H1 (cell line): ENCODE measurements at regions not wholly inside any gene's neighbourhood (a gene's known extent, or its start where the extent isn't known, plus 50 kb on each side); places are given as distances from the start of the nearest gene placed in this dataset.

Source experiments
- CTCF ChIA-PET: fragments of 300-600 bp; sonication (Branson Sonifier 250); formaldehyde crosslinking; loops from one replicate; lab custom pipeline; 2021; ENCODE audit not compliant: partially characterized antibody; lab: Charles Lee
- POLR2A ChIA-PET: fragments of 300-600 bp; sonication (Branson Sonifier 250); formaldehyde crosslinking; loops from one replicate; lab custom pipeline; 2021; ENCODE audit warnings: inconsistent platforms; ENCODE audit not compliant: partially characterized antibody; lab: Charles Lee
- DNase-seq, 2 experiments: peaks; one replicate each; pipeline versions ENCODE4 v3.0.0 to v3.0.0-alpha.2; 2010 to 2022; ENCODE audit warnings: low spot score in 2 of 2, low read depth in 1 of 2, mixed read lengths in 1 of 2
- FAIRE-seq: peaks from 2 replicates; lab custom pipeline; 2011; peaks lifted over from hg19 to GRCh38; lab: Jason Lieb, UNC
- H2AFZ ChIP-seq: 2 replicates; pipeline ENCODE4 v1.8.1; 2012; ENCODE audit warnings: low read length, inconsistent platforms
- H2AK5ac ChIP-seq: 2 replicates; pipeline ENCODE4 v1.6.1; 2013; ENCODE audit warnings: low read depth, low read length
- H2BK120ac ChIP-seq: replicated peaks from 2 replicates; pipeline ENCODE3; 2013; ENCODE audit warnings: low read depth, low read length, inconsistent platforms
- H2BK12ac ChIP-seq: 2 replicates; pipeline ENCODE4 v1.6.1; 2013; ENCODE audit warnings: low read depth, low read length
- H2BK15ac ChIP-seq: 2 replicates; pipeline ENCODE4 v1.6.1; 2013; ENCODE audit warnings: low read length
- H2BK20ac ChIP-seq: 2 replicates; pipeline ENCODE4 v1.6.1; 2013; ENCODE audit warnings: low read length
- H2BK5ac ChIP-seq: 2 replicates; pipeline ENCODE4 v1.6.1; 2013; ENCODE audit warnings: low read depth, low read length
- H3K14ac ChIP-seq: 2 replicates; pipeline ENCODE4 v1.6.1; 2013; ENCODE audit warnings: inconsistent platforms; ENCODE audit not compliant: insufficient read length
- H3K18ac ChIP-seq: 2 replicates; pipeline ENCODE4 v1.6.1; 2013; ENCODE audit warnings: low read length; ENCODE audit errors: extremely low read depth
- H3K23ac ChIP-seq: 2 replicates; pipeline ENCODE4 v1.6.1; 2013; ENCODE audit warnings: inconsistent platforms; ENCODE audit not compliant: insufficient read length
- H3K23me2 ChIP-seq: 2 replicates; pipeline ENCODE4 v1.6.1; 2013; ENCODE audit warnings: low read depth, low read length
- H3K27ac ChIP-seq: 2 replicates; pipeline ENCODE4 v1.6.1; 2011; ENCODE audit warnings: low read depth, low read length, inconsistent platforms
- H3K27me3 ChIP-seq, 4 experiments: replicated peaks in 1 of 4; 1 replicate in 1 of 4; 2 replicates in 3 of 4; pipeline versions ENCODE4 v1.6.1 to v1.8.1; 2011 to 2013; ENCODE audit warnings: low read length in 3 of 4, mild to moderate bottlenecking in 3 of 4, inconsistent platforms in 2 of 4, mixed read lengths in 2 of 4, moderate library complexity in 1 of 4; ENCODE audit not compliant: control insufficient read depth in 3 of 4, insufficient read depth in 3 of 4; ENCODE audit errors: extremely low read depth in 1 of 4
- H3K36me3 ChIP-seq, 4 experiments: 2 replicates each; pipeline versions ENCODE4 v1.6.1 to v1.8.1; 2011 to 2013; ENCODE audit warnings: mild to moderate bottlenecking in 4 of 4, low read length in 3 of 4, moderate library complexity in 2 of 4, control low read depth in 1 of 4, inconsistent platforms in 1 of 4; ENCODE audit not compliant: insufficient read depth in 4 of 4, control insufficient read depth in 2 of 4
- H3K4ac ChIP-seq: replicated peaks from 2 replicates; pipeline ENCODE3; 2013; ENCODE audit warnings: low read length, low read depth, mixed read lengths, inconsistent platforms; ENCODE audit not compliant: insufficient read length
- H3K4me1 ChIP-seq, 4 experiments: replicated peaks in 1 of 4; 1 replicate in 1 of 4; 2 replicates in 3 of 4; pipeline versions ENCODE4 v1.6.1 to v1.8.1; 2011 to 2013; ENCODE audit warnings: low read length in 3 of 4, inconsistent platforms in 2 of 4, mixed read lengths in 1 of 4; ENCODE audit not compliant: insufficient read depth in 4 of 4, control insufficient read depth in 3 of 4
- H3K4me2 ChIP-seq, 2 experiments: 2 replicates each; pipeline versions ENCODE4 v1.6.1 to v1.8.1; 2011 to 2013; ENCODE audit warnings: low read depth in 2 of 2, low read length in 2 of 2, control low read depth in 1 of 2, inconsistent platforms in 1 of 2, mild to moderate bottlenecking in 1 of 2; ENCODE audit not compliant: insufficient read depth in 1 of 2
- H3K4me3 ChIP-seq, 4 experiments: fragments of 200-600, 300-600 bp in 1 of 4; sonication (generic), shearing (Covaris generic), sonication (Bioruptor Twin) in 1 of 4; 2 replicates each; pipeline versions ENCODE4 v1.5.1 to v1.8.1; 2011 to 2016; ENCODE audit warnings: low read length in 4 of 4, low read depth in 3 of 4, control low read depth in 2 of 4, inconsistent platforms in 2 of 4, mild to moderate bottlenecking in 2 of 4, mixed read lengths in 1 of 4, moderate library complexity in 1 of 4; ENCODE audit not compliant: insufficient read depth in 2 of 4; ENCODE audit errors: extremely low read depth in 1 of 4
- H3K56ac ChIP-seq: replicated peaks from 2 replicates; pipeline ENCODE3; 2013; ENCODE audit warnings: low read depth, mild to moderate bottlenecking, mixed read lengths, low read length, inconsistent platforms; ENCODE audit not compliant: insufficient read length
- H3K79me1 ChIP-seq: 2 replicates; pipeline ENCODE4 v1.6.1; 2013; ENCODE audit warnings: low read depth, low read length, control low read depth
- H3K79me2 ChIP-seq, 2 experiments: 2 replicates each; pipeline versions ENCODE4 v1.6.1 to v1.8.1; 2012 to 2013; ENCODE audit warnings: low read length in 2 of 2, mild to moderate bottlenecking in 2 of 2, inconsistent platforms in 1 of 2; ENCODE audit not compliant: insufficient read depth in 2 of 2, control insufficient read depth in 1 of 2
- H3K9ac ChIP-seq, 4 experiments: replicated peaks in 1 of 4; 1 replicate in 1 of 4; 2 replicates in 3 of 4; pipeline versions ENCODE4 v1.6.1 to v1.8.1; 2011 to 2013; ENCODE audit warnings: low read depth in 3 of 4, low read length in 3 of 4, control low read depth in 2 of 4, mild to moderate bottlenecking in 2 of 4, moderate library complexity in 2 of 4, inconsistent platforms in 1 of 4; ENCODE audit errors: extremely low read depth in 1 of 4
- H3K9me3 ChIP-seq, 2 experiments: 2 replicates each; pipeline versions ENCODE4 v1.6.1 to v1.8.1; 2012 to 2013; ENCODE audit warnings: mild to moderate bottlenecking in 2 of 2, moderate library complexity in 2 of 2, control low read depth in 1 of 2, inconsistent platforms in 1 of 2, low read depth in 1 of 2, low read length in 1 of 2, mixed read lengths in 1 of 2; ENCODE audit not compliant: insufficient read depth in 2 of 2
- H4K20me1 ChIP-seq, 2 experiments: replicated peaks in 1 of 2; 2 replicates each; pipeline versions ENCODE3 to v1.8.1; 2011 to 2013; ENCODE audit warnings: inconsistent platforms in 2 of 2, low read length in 2 of 2, mild to moderate bottlenecking in 1 of 2; ENCODE audit not compliant: insufficient read depth in 2 of 2, control insufficient read depth in 1 of 2
- H4K5ac ChIP-seq: 2 replicates; pipeline ENCODE4 v1.6.1; 2013; ENCODE audit warnings: low read length, low read depth, mixed read lengths, inconsistent platforms; ENCODE audit not compliant: insufficient read length
- H4K8ac ChIP-seq: 2 replicates; pipeline ENCODE4 v1.8.0; 2013; ENCODE audit warnings: mild to moderate bottlenecking, moderate library complexity, low read length, inconsistent platforms; ENCODE audit not compliant: insufficient read depth; ENCODE audit errors: extremely low read depth
- H4K91ac ChIP-seq: replicated peaks from 2 replicates; pipeline ENCODE3; 2013; ENCODE audit warnings: low read length, mixed read lengths, inconsistent platforms; ENCODE audit not compliant: insufficient read length
- ASH2L ChIP-seq: fragments of 200-600, 300-600 bp; sonication (generic); IDR thresholded peaks from one replicate; pipeline ENCODE4 v1.7.1; 2017; ENCODE audit warnings: low read length
- BRCA1 ChIP-seq: IDR thresholded peaks from 2 replicates; pipeline ENCODE4 v1.6.1; 2012; ENCODE audit warnings: low read depth, low read length, improper control_type of control experiment
- CBX5 ChIP-seq: fragments of 300-800, 300-1000 bp; sonication (generic); IDR thresholded peaks from 2 replicates; pipeline ENCODE4 v1.7.1; 2016; ENCODE audit warnings: antibody characterized with exemption, low read length, low read depth

DNA sequence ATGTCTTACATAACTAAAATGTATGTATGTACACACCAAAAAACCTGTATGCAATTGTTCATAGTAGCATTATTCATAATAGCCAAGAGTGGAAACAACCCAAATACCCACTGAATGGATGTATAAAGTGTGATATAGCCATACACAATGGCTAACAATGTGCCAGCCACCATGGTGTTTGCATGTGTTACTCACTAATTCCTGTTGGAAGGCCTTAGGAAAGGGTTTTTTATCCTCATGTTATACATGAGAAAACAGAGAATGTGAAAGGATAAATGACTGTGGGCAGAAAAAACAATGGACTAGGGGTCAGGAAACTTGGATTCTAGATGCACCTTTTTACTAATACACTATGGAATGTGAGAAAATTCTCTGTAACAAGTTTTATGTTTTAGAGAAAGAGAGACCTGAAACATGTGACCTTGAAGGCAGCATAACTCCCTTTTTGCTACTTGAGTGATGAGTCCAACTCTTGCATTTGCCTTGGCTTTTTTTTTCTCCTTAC lies 55.7 kb downstream of the TIGD2 start:
- POLR2A ChIA-PET = no interaction called here

More for the DNA sequence above, 55.7 kb downstream of the TIGD2 start:
- Histone ChIP-seq H3K56ac (no peak overlapping the region), H3K79me2 (no peaks in the 10 kb centered on the region), H3K27me3 (no peaks in the 10 kb centered on the region), H3K14ac (no peak overlapping the region), H2BK5ac (no peak overlapping the region), H2BK20ac (no peak overlapping the region), H4K8ac (no peak overlapping the region), H3K36me3 (no peaks in the 10 kb centered on the region), H4K5ac (no peak overlapping the region), H3K18ac (no peak overlapping the region), H2BK120ac (no peak overlapping the region), H3K27ac (no peak overlapping the region), H3K4ac (no peak overlapping the region), H3K23ac (no peak overlapping the region), H3K4me3 (no peak overlapping the region), H3K4me2 (no peak overlapping the region), H3K9me3 (no peaks in the 10 kb centered on the region), H2AK5ac (no peak overlapping the region), H2AFZ (0 out of 2 replicates have a peak overlapping the region, but pooled peaks have one; percentile 45), H4K20me1 (no peaks in the 10 kb centered on the region), H3K9ac (no peak overlapping the region), H3K4me1 (no peaks in the 10 kb centered on the region), H3K79me1 (no peaks in the 10 kb centered on the region), H4K91ac (no peak overlapping the region), H2BK12ac (no peak overlapping the region), H2BK15ac (no peak overlapping the region), H3K23me2 (no peaks in the 10 kb centered on the region)
- FAIRE-seq (no peak), DNase-seq (no peak)
- no peak for TF ChIP-seq CBX5
- no peak for TF ChIP-seq BRCA1
- no peak for TF ChIP-seq ASH2L
- CTCF ChIA-PET = interaction anchor here (0.6 to 1.1 kb wide), 3 partner anchors 59 to 195 kb away, joined by 3 read pairs; no protein-coding TSS in a partner anchor
